ENCODE measurements at regions not wholly inside any gene's neighbourhood (a gene's known extent, or its start where the extent isn't known, plus 50 kb on each side); places are given as distances from the start of the nearest gene placed in this dataset.

- Histone ChIP-seq H3K27ac (ENCODE audit: low read depth in 1 of 2, low read length in 1 of 2) (no peak overlapping the region), H3K4me3 (ENCODE audit: low read length in 2 of 2) (no peak overlapping the region), H3K9me3 (ENCODE audit: control insufficient read depth in 2 of 2, insufficient read depth in 1 of 2, low read length in 1 of 2) (no peaks in the 10 kb centered on the region), H3K27me3 (ENCODE audit: control insufficient read depth in 2 of 2, insufficient read depth in 1 of 2, low read length in 1 of 2) (no peaks in the 10 kb centered on the region), H3K36me3 (ENCODE audit: control insufficient read depth in 2 of 2, insufficient read depth in 2 of 2, low read length in 1 of 2) (no peaks in the 10 kb centered on the region), H3K4me1 (ENCODE audit: control insufficient read depth in 2 of 2, insufficient read depth in 2 of 2, low read length in 2 of 2) (no peaks in the 10 kb centered on the region)
- 49% methylated on average over 2 of the region's 2 CpGs for WGBS
- no peak for DNase-seq (ENCODE audit: low read depth in 6 of 9, low spot score in 9 of 9)
Measured at GRCh38 chr1:193494368-193494767, 308.0 kb upstream of the B3GALT2 start.

DNA sequence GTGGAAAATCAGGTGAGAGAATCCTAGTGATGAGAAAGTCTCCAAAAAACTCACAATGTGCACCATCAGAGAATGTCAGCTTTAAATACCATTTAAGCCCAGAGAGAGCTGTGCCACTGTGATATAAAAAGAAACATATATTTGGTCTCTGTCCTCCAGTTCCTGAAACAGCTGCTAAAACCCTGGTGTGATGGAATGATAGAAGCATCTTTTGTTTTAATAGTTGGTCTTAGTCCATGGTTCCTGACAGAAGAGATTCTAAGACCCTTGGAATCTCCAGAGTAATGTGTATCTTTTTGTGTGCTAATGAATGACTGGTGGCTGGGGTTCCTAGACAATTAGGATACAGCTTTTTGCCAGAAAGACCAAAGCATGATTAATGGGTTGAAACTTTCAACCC is 302.8 kb upstream of the B3GALT2 start:
- no peaks in the 10 kb centered on the region for H3K36me3 ChIP-seq (ENCODE audit: control insufficient read depth in 2 of 2, insufficient read depth in 2 of 2, low read length in 1 of 2)

DNA sequence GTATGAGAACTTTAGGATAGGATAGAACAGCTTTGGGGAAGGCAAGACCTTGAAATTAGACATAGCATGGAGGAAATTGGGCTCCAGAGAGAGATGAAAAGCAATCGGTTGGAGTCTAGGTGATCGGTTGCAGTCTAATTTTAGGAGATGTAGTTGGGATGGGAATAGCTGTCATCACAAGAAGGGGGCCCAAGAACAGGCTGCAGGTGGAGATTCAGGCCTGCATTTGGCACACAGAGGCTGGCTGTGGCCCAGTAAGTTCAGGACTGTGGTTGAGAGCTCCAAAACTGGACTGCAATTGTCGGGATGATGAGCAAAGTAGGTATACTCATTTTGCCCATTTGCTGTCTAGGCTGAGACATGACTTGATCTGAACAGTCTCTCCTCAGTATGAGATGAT is 301.3 kb upstream of the B3GALT2 start:
- 99% methylated on average over 3 of the region's 3 CpGs for WGBS
- no peaks in the 10 kb centered on the region for H3K36me3 ChIP-seq (ENCODE audit: control insufficient read depth in 2 of 2, insufficient read depth in 2 of 2, low read length in 1 of 2)
- H3K4me3 ChIP-seq (ENCODE audit: low read length in 2 of 2), result no peak overlapping the region
- H3K9me3 ChIP-seq (ENCODE audit: control insufficient read depth in 2 of 2, insufficient read depth in 1 of 2, low read length in 1 of 2), result no peaks in the 10 kb centered on the region
- no peaks in the 10 kb centered on the region for H3K27me3 ChIP-seq (ENCODE audit: control insufficient read depth in 2 of 2, insufficient read depth in 1 of 2, low read length in 1 of 2)
- no peaks in the 10 kb centered on the region for H3K4me1 ChIP-seq (ENCODE audit: control insufficient read depth in 2 of 2, insufficient read depth in 2 of 2, low read length in 2 of 2)
- no peak for DNase-seq (ENCODE audit: low read depth in 6 of 9, low spot score in 9 of 9)
- no peak overlapping the region for H3K27ac ChIP-seq (ENCODE audit: low read depth in 1 of 2, low read length in 1 of 2)

More for the DNA sequence above, 302.8 kb upstream of the B3GALT2 start:
- H3K27ac ChIP-seq (ENCODE audit: low read depth in 1 of 2, low read length in 1 of 2), result no peak overlapping the region
- no peaks in the 10 kb centered on the region for H3K9me3 ChIP-seq (ENCODE audit: control insufficient read depth in 2 of 2, insufficient read depth in 1 of 2, low read length in 1 of 2)
- H3K27me3 ChIP-seq (ENCODE audit: control insufficient read depth in 2 of 2, insufficient read depth in 1 of 2, low read length in 1 of 2), result no peaks in the 10 kb centered on the region
- H3K4me1 ChIP-seq (ENCODE audit: control insufficient read depth in 2 of 2, insufficient read depth in 2 of 2, low read length in 2 of 2), result no peaks in the 10 kb centered on the region
- no peak overlapping the region for H3K4me3 ChIP-seq (ENCODE audit: low read length in 2 of 2)
- DNase-seq (ENCODE audit: low read depth in 6 of 9, low spot score in 9 of 9), result no peak

DNA sequence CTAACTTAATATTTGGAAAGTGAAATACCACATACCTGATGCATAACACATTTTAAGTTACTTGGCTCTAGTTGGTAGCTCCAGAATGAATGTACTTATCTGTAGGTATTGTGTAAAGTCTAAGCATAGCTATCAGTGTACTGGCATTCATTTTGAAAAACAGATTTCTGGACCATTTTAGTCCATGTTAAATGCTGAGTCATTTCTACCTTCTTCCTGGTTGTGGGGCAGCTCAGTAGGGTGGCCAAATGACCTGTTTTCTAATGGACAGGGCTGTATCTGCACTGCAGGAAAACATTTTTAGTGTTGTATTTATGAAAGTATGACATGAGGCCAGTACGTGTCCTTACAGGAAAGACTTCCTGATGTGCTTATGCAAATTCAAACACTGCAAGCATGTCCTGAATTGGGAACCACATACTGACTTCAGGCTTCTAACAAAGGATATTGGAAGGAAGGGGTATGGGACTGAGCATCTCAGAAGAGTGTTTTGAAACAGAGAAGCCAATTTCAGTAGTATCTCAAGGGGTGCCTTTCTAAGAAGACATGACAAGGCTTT is 300.3 kb upstream of the B3GALT2 start:
- H3K4me3 ChIP-seq (ENCODE audit: low read length in 2 of 2), result no peak overlapping the region
- H3K36me3 ChIP-seq (ENCODE audit: control insufficient read depth in 2 of 2, insufficient read depth in 2 of 2, low read length in 1 of 2), result no peaks in the 10 kb centered on the region
- DNase-seq (ENCODE audit: low read depth in 6 of 9, low spot score in 9 of 9), result no peak
- no peaks in the 10 kb centered on the region for H3K9me3 ChIP-seq (ENCODE audit: control insufficient read depth in 2 of 2, insufficient read depth in 1 of 2, low read length in 1 of 2)
- 90% methylated on average over 1 of the region's 1 CpG for WGBS
- no peaks in the 10 kb centered on the region for H3K4me1 ChIP-seq (ENCODE audit: control insufficient read depth in 2 of 2, insufficient read depth in 2 of 2, low read length in 2 of 2)
- no peaks in the 10 kb centered on the region for H3K27me3 ChIP-seq (ENCODE audit: control insufficient read depth in 2 of 2, insufficient read depth in 1 of 2, low read length in 1 of 2)
- H3K27ac ChIP-seq (ENCODE audit: low read depth in 1 of 2, low read length in 1 of 2), result no peak overlapping the region

DNA sequence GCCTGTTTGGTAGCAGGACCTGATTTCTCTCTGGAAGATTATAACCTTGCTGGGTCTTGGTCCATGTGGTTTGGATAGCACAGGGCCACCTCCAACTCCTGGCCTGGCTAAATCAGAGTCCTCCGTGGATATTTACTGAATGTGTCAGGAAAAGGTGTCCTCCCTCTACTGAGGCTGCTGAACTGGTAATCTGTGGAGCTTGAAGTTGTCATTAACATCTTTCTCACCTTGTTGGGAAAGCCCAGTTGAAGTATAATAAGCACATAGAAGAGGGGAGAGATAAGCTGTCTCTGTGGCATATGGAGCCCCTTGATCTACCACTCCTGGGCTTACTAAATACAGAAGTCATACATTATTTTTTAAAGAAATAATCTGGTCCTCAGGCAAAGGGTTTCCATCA is 294.3 kb upstream of the B3GALT2 start:
- Histone ChIP-seq H3K36me3 (ENCODE audit: control insufficient read depth in 2 of 2, insufficient read depth in 2 of 2, low read length in 1 of 2) (no peaks in the 10 kb centered on the region), H3K4me1 (ENCODE audit: control insufficient read depth in 2 of 2, insufficient read depth in 2 of 2, low read length in 2 of 2) (peaks cover 3 to 5% of the 10 kb centered on the region in 2 donors), H3K9me3 (ENCODE audit: control insufficient read depth in 2 of 2, insufficient read depth in 1 of 2, low read length in 1 of 2) (no peaks in the 10 kb centered on the region), H3K27me3 (ENCODE audit: control insufficient read depth in 2 of 2, insufficient read depth in 1 of 2, low read length in 1 of 2) (no peaks in the 10 kb centered on the region), H3K27ac (ENCODE audit: low read depth in 1 of 2, low read length in 1 of 2) (no peak overlapping the region), H3K4me3 (ENCODE audit: low read length in 2 of 2) (no peak overlapping the region)
- DNase-seq (ENCODE audit: low read depth in 6 of 9, low spot score in 9 of 9), result no peak
- WGBS, result 47% methylated on average over 1 of the region's 1 CpG

DNA sequence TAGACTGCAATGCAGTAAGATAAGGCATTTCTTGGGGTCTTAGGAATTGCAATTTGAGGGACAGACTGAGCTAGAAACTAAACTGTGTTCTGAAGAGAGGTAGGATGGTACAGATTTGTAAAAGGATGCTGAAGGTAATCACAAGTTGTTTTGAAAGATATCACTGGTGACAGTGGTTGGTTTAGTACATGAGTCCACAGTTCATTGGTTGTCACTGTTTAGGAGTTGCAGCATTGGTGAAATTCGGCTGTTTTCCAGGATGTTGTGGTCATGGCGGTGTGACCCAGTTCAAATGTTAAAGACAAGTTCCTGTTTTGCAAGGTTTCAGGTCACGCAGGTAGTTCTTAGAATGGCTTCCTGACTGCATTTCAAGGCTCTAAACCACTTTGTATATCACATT is 292.8 kb upstream of the B3GALT2 start:
- peak overlapping the region; percentile 37 to 72 for H3K27ac ChIP-seq (ENCODE audit: low read depth in 1 of 2, low read length in 1 of 2)
- peaks cover 3 to 5% of the 10 kb centered on the region in 2 donors for H3K4me1 ChIP-seq (ENCODE audit: control insufficient read depth in 2 of 2, insufficient read depth in 2 of 2, low read length in 2 of 2)
- H3K27me3 ChIP-seq (ENCODE audit: control insufficient read depth in 2 of 2, insufficient read depth in 1 of 2, low read length in 1 of 2), result no peaks in the 10 kb centered on the region
- no peak overlapping the region for H3K4me3 ChIP-seq (ENCODE audit: low read length in 2 of 2)
- H3K9me3 ChIP-seq (ENCODE audit: control insufficient read depth in 2 of 2, insufficient read depth in 1 of 2, low read length in 1 of 2), result no peaks in the 10 kb centered on the region
- peak; percentile 37 to 87 (median 58) for DNase-seq (ENCODE audit: low read depth in 6 of 9, low spot score in 9 of 9)
- 24% methylated on average over 3 of the region's 3 CpGs for WGBS
- no peaks in the 10 kb centered on the region for H3K36me3 ChIP-seq (ENCODE audit: control insufficient read depth in 2 of 2, insufficient read depth in 2 of 2, low read length in 1 of 2)

- Histone ChIP-seq H3K9me3 (ENCODE audit: control insufficient read depth in 2 of 2, insufficient read depth in 1 of 2, low read length in 1 of 2) (no peaks in the 10 kb centered on the region), H3K4me1 (ENCODE audit: control insufficient read depth in 2 of 2, insufficient read depth in 2 of 2, low read length in 2 of 2) (peaks cover 3 to 5% of the 10 kb centered on the region in 2 donors), H3K27ac (ENCODE audit: low read depth in 1 of 2, low read length in 1 of 2) (no peak overlapping the region), H3K36me3 (ENCODE audit: control insufficient read depth in 2 of 2, insufficient read depth in 2 of 2, low read length in 1 of 2) (no peaks in the 10 kb centered on the region), H3K27me3 (ENCODE audit: control insufficient read depth in 2 of 2, insufficient read depth in 1 of 2, low read length in 1 of 2) (no peaks in the 10 kb centered on the region), H3K4me3 (ENCODE audit: low read length in 2 of 2) (no peak overlapping the region)
- 95% methylated on average over 6 of the region's 6 CpGs for WGBS
- DNase-seq (ENCODE audit: low read depth in 6 of 9, low spot score in 9 of 9), result no peak
Measured at GRCh38 chr1:193476748-193477147, 290.3 kb upstream of the B3GALT2 start.

DNA sequence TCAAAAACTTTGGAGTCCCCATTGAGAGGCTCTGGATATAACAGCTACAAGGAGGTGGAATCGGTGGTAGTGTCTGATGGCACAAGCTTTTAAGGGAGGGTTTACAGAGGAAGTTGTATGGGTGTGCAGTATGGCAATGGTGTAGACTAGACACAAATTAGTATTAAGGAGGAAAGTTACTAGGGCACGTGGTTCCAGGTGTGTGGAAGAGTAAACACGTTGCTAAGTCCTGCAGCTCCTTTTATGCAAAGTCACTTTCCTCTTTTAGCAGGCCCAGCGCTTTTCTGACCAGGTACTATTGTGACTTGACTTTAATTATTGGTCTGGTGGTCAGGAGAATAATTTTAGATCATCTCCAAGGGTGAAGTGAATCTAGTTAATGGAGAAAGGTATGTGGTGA is 287.5 kb upstream of the B3GALT2 start:
- DNase-seq (ENCODE audit: low read depth in 6 of 9, low spot score in 9 of 9), result no peak
- no peak overlapping the region for H3K27ac ChIP-seq (ENCODE audit: low read depth in 1 of 2, low read length in 1 of 2)
- no peak overlapping the region for H3K4me3 ChIP-seq (ENCODE audit: low read length in 2 of 2)
- no peaks in the 10 kb centered on the region for H3K27me3 ChIP-seq (ENCODE audit: control insufficient read depth in 2 of 2, insufficient read depth in 1 of 2, low read length in 1 of 2)
- 96% methylated on average over 4 of the region's 4 CpGs for WGBS
- H3K9me3 ChIP-seq (ENCODE audit: control insufficient read depth in 2 of 2, insufficient read depth in 1 of 2, low read length in 1 of 2), result no peaks in the 10 kb centered on the region
- H3K36me3 ChIP-seq (ENCODE audit: control insufficient read depth in 2 of 2, insufficient read depth in 2 of 2, low read length in 1 of 2), result no peaks in the 10 kb centered on the region
- peaks cover under 1% of the 10 kb centered on the region in 2 donors for H3K4me1 ChIP-seq (ENCODE audit: control insufficient read depth in 2 of 2, insufficient read depth in 2 of 2, low read length in 2 of 2)

- H3K4me1 ChIP-seq (ENCODE audit: control insufficient read depth in 2 of 2, insufficient read depth in 2 of 2, low read length in 2 of 2), result no peaks in the 10 kb centered on the region
- no peaks in the 10 kb centered on the region for H3K27me3 ChIP-seq (ENCODE audit: control insufficient read depth in 2 of 2, insufficient read depth in 1 of 2, low read length in 1 of 2)
- H3K9me3 ChIP-seq (ENCODE audit: control insufficient read depth in 2 of 2, insufficient read depth in 1 of 2, low read length in 1 of 2), result no peaks in the 10 kb centered on the region
- 96% methylated on average over 3 of the region's 3 CpGs for WGBS
- H3K36me3 ChIP-seq (ENCODE audit: control insufficient read depth in 2 of 2, insufficient read depth in 2 of 2, low read length in 1 of 2), result no peaks in the 10 kb centered on the region
- no peak overlapping the region for H3K27ac ChIP-seq (ENCODE audit: low read depth in 1 of 2, low read length in 1 of 2)
- no peak overlapping the region for H3K4me3 ChIP-seq (ENCODE audit: low read length in 2 of 2)
- no peak for DNase-seq (ENCODE audit: low read depth in 6 of 9, low spot score in 9 of 9)
Measured at GRCh38 chr1:193472838-193473398, 286.5 kb upstream of the B3GALT2 start.
